Transverse colon (tissue), 4 donors: ENCODE measurements at regions not wholly inside any gene's neighbourhood (a gene's known extent, or its start where the extent isn't known, plus 50 kb on each side); places are given as distances from the start of the nearest gene placed in this dataset.

Experiments used
- EP300 ChIP-seq: sonication (generic); formaldehyde crosslinking; IDR thresholded peaks from one replicate; pipeline ENCODE4 v1.6.1; 2017; ENCODE audit warnings: antibody characterized with exemption, low read depth
- POLR2A ChIP-seq: fragments of 450-650 bp; IDR thresholded peaks from one replicate; pipeline ENCODE4 v1.6.1; 2016; ENCODE audit warnings: antibody characterized with exemption, mild to moderate bottlenecking, moderate library complexity
- POLR2AphosphoS5 ChIP-seq, 3 donors: sonication (generic); formaldehyde crosslinking; IDR thresholded peaks; one replicate each; pipeline ENCODE4 v1.6.1; 2016; ENCODE audit warnings: antibody characterized with exemption in 3 of 3
- TF ChIP-seq, protein P1 (sequence below), 5 experiments: fragments of 200-600 bp in 3 of 5; fragments of 450-650 bp in 2 of 5; sonication (generic) in 3 of 5; IDR thresholded peaks; 1 replicate in 2 of 5; 2 replicates in 3 of 5; pipeline ENCODE4 v1.5.1; 2016 to 2017; ENCODE audit warnings: antibody characterized with exemption in 5 of 5, inconsistent platforms in 3 of 5, mild to moderate bottlenecking in 2 of 5, moderate library complexity in 1 of 5

GRCh38 chr6:140812636-140813035, 1320.1 kb upstream of the GJE1 start:
- TF ChIP-seq POLR2AphosphoS5 (IDR thresholded peaks at IDR 0.05) (no peak), POLR2A (no peak), EP300 (no peak)
- TF ChIP-seq, protein P1, sequence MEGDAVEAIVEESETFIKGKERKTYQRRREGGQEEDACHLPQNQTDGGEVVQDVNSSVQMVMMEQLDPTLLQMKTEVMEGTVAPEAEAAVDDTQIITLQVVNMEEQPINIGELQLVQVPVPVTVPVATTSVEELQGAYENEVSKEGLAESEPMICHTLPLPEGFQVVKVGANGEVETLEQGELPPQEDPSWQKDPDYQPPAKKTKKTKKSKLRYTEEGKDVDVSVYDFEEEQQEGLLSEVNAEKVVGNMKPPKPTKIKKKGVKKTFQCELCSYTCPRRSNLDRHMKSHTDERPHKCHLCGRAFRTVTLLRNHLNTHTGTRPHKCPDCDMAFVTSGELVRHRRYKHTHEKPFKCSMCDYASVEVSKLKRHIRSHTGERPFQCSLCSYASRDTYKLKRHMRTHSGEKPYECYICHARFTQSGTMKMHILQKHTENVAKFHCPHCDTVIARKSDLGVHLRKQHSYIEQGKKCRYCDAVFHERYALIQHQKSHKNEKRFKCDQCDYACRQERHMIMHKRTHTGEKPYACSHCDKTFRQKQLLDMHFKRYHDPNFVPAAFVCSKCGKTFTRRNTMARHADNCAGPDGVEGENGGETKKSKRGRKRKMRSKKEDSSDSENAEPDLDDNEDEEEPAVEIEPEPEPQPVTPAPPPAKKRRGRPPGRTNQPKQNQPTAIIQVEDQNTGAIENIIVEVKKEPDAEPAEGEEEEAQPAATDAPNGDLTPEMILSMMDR (IDR thresholded peaks at IDR 0.05) = no peak
